ENCODE measurements at regions not wholly inside any gene's neighbourhood (a gene's known extent, or its start where the extent isn't known, plus 50 kb on each side); places are given as distances from the start of the nearest gene placed in this dataset.

GRCh38 chr2:129056959-129057317 lies 738.3 kb upstream of the HS6ST1 start:
- TF ChIP-seq CTCF (IDR thresholded peaks at IDR 0.05; ENCODE audit: insufficient read depth, low read length), result no peak
- H3K4me3 ChIP-seq (ENCODE audit: low read depth, low read length), result no peak overlapping the region
- no peak for DNase-seq (ENCODE audit: low read depth)

GRCh38 chr2:129058981-129059380 lies 740.3 kb upstream of the HS6ST1 start:
- no peak for TF ChIP-seq CTCF (IDR thresholded peaks at IDR 0.05; ENCODE audit: insufficient read depth, low read length)
- H3K4me3 ChIP-seq (ENCODE audit: low read depth, low read length), result no peak overlapping the region
- no peak for DNase-seq (ENCODE audit: low read depth)

- TF ChIP-seq CTCF (IDR thresholded peaks at IDR 0.05; ENCODE audit: insufficient read depth, low read length), result no peak
- no peak for DNase-seq (ENCODE audit: low read depth)
- no peak overlapping the region for H3K4me3 ChIP-seq (ENCODE audit: low read depth, low read length)
Measured at GRCh38 chr2:129059476-129059875, 740.8 kb upstream of the HS6ST1 start.

GRCh38 chr2:129061069-129061768 lies 742.6 kb upstream of the HS6ST1 start:
- peak; percentile 5 for DNase-seq (ENCODE audit: low read depth)
- no peak overlapping the region for H3K4me3 ChIP-seq (ENCODE audit: low read depth, low read length)
- TF ChIP-seq CTCF (IDR thresholded peaks at IDR 0.05; ENCODE audit: insufficient read depth, low read length), result no peak

GRCh38 chr2:129061769-129062121 lies 743.1 kb upstream of the HS6ST1 start:
- no peak overlapping the region for H3K4me3 ChIP-seq (ENCODE audit: low read depth, low read length)
- TF ChIP-seq CTCF (IDR thresholded peaks at IDR 0.05; ENCODE audit: insufficient read depth, low read length), result no peak
- DNase-seq (ENCODE audit: low read depth), result no peak

- DNase-seq (ENCODE audit: low read depth), result no peak
- TF ChIP-seq CTCF (IDR thresholded peaks at IDR 0.05; ENCODE audit: insufficient read depth, low read length), result no peak
Measured at GRCh38 chr2:129062146-129062912, 743.7 kb upstream of the HS6ST1 start.

More at GRCh38 chr2:129062146-129062912, 743.7 kb upstream of the HS6ST1 start:
- no peak overlapping the region for H3K4me3 ChIP-seq (ENCODE audit: low read depth, low read length)

All from fibroblast of the aortic adventitia (primary cell).